ENCODE measurements at regions not wholly inside any gene's neighbourhood (a gene's known extent, or its start where the extent isn't known, plus 50 kb on each side); places are given as distances from the start of the nearest gene placed in this dataset.

DNA sequence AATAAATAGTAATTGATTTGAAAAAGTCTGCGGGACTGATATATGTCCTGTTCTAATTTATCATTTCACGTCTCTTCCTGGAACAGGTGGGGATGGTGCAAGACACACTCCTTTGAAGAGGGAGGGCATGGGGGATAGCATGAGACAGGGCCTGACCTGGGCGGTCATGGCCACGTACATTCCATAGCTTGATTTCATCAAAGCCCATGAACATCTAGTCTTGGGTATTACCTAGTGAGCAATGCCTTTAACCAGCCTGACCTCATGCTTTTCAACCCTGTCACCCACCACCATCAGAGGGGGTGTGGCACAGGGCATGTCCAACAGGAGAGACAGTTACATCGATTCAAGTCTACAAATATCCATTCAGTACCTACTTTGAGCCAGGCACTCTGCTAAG, 52.3 kb upstream of the HOPX start:
- TF ChIP-seq ZNF341 (tag by site-specific recombination; IDR thresholded peaks at IDR 0.05; ENCODE audit: low read depth), result no peak
- TF ChIP-seq ZSCAN5A (tag by site-specific recombination; IDR thresholded peaks at IDR 0.05), result no peak
- TF ChIP-seq GFI1B (tag by site-specific recombination; IDR thresholded peaks at IDR 0.05), result no peak
- TF ChIP-seq, protein P1, sequence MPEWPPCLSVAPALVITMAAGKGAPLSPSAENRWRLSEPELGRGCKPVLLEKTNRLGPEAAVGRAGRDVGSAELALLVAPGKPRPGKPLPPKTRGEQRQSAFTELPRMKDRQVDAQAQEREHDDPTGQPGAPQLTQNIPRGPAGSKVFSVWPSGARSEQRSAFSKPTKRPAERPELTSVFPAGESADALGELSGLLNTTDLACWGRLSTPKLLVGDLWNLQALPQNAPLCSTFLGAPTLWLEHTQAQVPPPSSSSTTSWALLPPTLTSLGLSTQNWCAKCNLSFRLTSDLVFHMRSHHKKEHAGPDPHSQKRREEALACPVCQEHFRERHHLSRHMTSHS (tag by site-specific recombination; IDR thresholded peaks at IDR 0.05), result no peak
- TF ChIP-seq PRDM4 (tag by site-specific recombination; IDR thresholded peaks at IDR 0.05), result no peak
- TF ChIP-seq KLF16 (tag by site-specific recombination; IDR thresholded peaks at IDR 0.05), result no peak
- TF ChIP-seq ZNF416 (tag by site-specific recombination; IDR thresholded peaks at IDR 0.05), result no peak
- no peak for TF ChIP-seq ZNF48 (tag by site-specific recombination; IDR thresholded peaks at IDR 0.05)
- TF ChIP-seq GLI2 (tag by site-specific recombination; IDR thresholded peaks at IDR 0.05; ENCODE audit: borderline replicate concordance, low read depth), result no peak
- no peak for TF ChIP-seq ZNF366 (tag by site-specific recombination; conservative IDR thresholded peaks at IDR 0.05)
- TF ChIP-seq ZNF558 (tag by site-specific recombination; IDR thresholded peaks at IDR 0.05), result no peak
- TF ChIP-seq TCF7L2 (IDR thresholded peaks at IDR 0.05; ENCODE audit: borderline replicate concordance, low read depth, low read length), result no peak
- no peak for TF ChIP-seq EGR2 (tag by site-specific recombination; IDR thresholded peaks at IDR 0.05; ENCODE audit: low read depth)
- no peak for TF ChIP-seq ZNF211 (tag by site-specific recombination; IDR thresholded peaks at IDR 0.05; ENCODE audit: low read depth)
- TF ChIP-seq SALL2 (tag by site-specific recombination; IDR thresholded peaks at IDR 0.05; ENCODE audit: borderline replicate concordance), result no peak
- ChIA-PET CTCF (interaction anchor here (0.6 to 1.3 kb wide), 2 partner anchors 24 to 103 kb away, joined by 3 read pairs; no protein-coding TSS in a partner anchor), POLR2A (no interaction called here)
- Histone ChIP-seq H3K4me3 (ENCODE audit: low read depth, low read length) (no peak overlapping the region), H3K4me1 (ENCODE audit: control insufficient read depth, insufficient read depth, low read length) (no peaks in the 10 kb centered on the region), H3K36me3 (ENCODE audit: control insufficient read depth in 2 of 2, insufficient read depth in 1 of 2, low read length in 2 of 2) (no peaks in the 10 kb centered on the region), H3K9me3 (ENCODE audit: control insufficient read depth, insufficient read depth, low read depth, low read length) (no peaks in the 10 kb centered on the region), H3K27ac (ENCODE audit: extremely low read depth, low read depth, low read length) (no peak overlapping the region)

DNA sequence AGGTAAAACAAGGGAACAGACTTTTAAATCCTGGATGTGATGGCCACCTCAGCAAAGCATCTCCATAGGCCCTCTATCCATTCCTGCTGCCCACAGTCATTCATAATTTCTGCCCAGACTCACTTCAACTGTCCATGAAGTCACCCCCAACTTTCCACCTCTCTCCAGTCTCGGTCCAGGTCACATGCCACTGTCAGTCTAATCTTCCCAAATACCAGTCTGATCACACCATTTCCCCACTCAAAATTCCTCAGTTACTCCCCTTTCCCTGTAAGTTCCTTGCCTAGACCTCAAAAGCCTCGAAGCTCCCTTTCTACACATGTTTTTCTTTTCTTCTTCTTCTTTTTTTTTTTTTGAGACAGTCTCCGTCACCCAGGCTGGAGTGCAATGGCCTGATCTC, 51.2 kb upstream of the HOPX start:
- H3K4me3 ChIP-seq (ENCODE audit: low read depth, low read length), result no peak overlapping the region
- ChIA-PET CTCF (interaction anchor here (1.4 kb wide), 1 partner anchor 30 kb away, joined by 3 read pairs; no protein-coding TSS in a partner anchor), POLR2A (no interaction called here)
- no peaks in the 10 kb centered on the region for H3K4me1 ChIP-seq (ENCODE audit: control insufficient read depth, insufficient read depth, low read length)
- H3K36me3 ChIP-seq (ENCODE audit: control insufficient read depth in 2 of 2, insufficient read depth in 1 of 2, low read length in 2 of 2), result no peaks in the 10 kb centered on the region
- H3K27ac ChIP-seq (ENCODE audit: extremely low read depth, low read depth, low read length), result no peak overlapping the region
- TF ChIP-seq ZNF785 (tag by site-specific recombination; IDR thresholded peaks at IDR 0.05) (no peak), ZSCAN23 (tag by site-specific recombination; IDR thresholded peaks at IDR 0.05) (no peak), PRDM4 (tag by site-specific recombination; IDR thresholded peaks at IDR 0.05) (no peak), REPIN1 (tag by site-specific recombination; IDR thresholded peaks at IDR 0.05; ENCODE audit: low read depth) (no peak)
- no peaks in the 10 kb centered on the region for H3K9me3 ChIP-seq (ENCODE audit: control insufficient read depth, insufficient read depth, low read depth, low read length)
